Frontal cortex (tissue), 4 donors: ENCODE measurements at regions not wholly inside any gene's neighbourhood (a gene's known extent, or its start where the extent isn't known, plus 50 kb on each side); places are given as distances from the start of the nearest gene placed in this dataset. TPM values are rescaled to one million over a fixed set of nuclear protein-coding genes. Genes with fewer than 3 reads are reported as not detected.

ENCODE experiments used
- DNase-seq, 2 donors: peaks; one replicate each; pipeline ENCODE4 v3.0.0; 2012; ENCODE audit warnings: low spot score in 2 of 2
- FAIRE-seq: peaks from 2 replicates; lab custom pipeline; 2012; peaks lifted over from hg19 to GRCh38; lab: Jason Lieb, UNC
- small RNA-seq: library from RNA; depleted of rRNA; stranded (forward); fragments of <200 nt; gene quantifications from one replicate; pipeline ENCODE3, GENCODE V24; 2014
- donor health status: control.
- donor health status: control.
- donor health status: control.

DNA sequence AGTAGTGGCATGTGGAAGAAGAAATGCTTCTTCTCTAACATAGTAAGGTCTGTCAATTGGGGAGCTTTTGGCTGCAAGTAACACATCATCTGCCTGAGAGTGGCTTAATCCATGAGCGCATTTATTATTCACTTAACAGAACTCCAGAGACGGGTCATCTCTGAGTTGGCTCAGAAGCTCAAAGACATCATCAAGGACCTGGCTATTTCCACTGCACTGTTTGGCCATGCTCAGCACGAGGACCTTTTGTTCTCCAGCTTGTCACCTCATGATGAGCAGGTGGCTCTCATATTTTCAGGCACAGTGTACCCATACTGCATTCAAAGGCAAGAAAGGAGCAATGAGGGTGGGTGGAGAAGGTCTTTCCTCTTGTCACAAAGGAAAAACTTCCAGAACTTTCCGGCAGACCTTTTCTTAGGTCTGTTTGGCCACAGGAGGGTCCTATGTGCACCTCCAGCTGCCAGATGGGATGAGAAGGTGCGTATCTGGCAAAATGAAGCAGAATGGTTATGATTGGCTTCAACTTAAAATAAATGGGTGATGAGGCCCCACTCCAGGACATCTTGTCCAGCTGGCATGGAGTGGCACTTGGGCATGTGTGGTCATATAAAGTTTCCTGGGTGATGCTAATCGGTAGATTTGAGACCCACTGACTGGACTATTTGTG is 55.6 kb upstream of the SHH start:
- DNase-seq (no peak), FAIRE-seq (no peak)

DNA sequence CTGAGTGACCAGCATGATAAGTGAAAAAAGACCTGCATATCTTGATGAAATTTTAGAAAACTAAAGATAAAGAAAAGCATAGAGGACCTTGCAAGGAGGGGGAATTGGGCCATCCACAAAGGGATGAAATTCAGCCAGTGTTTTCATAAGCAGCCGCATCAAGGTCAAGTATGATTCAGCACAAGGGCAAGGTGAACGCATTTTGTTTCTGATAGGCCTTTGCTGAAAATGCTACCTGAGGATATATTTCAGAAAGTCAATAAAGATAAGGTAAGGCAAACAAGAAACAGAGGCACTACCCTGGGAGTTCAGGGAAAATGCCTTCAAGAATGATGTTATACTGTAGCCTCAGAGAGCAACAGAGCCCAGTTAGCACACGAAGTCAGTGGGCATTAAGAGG is 55.0 kb upstream of the SHH start:
- FAIRE-seq (no peak), DNase-seq (no peak)

DNA sequence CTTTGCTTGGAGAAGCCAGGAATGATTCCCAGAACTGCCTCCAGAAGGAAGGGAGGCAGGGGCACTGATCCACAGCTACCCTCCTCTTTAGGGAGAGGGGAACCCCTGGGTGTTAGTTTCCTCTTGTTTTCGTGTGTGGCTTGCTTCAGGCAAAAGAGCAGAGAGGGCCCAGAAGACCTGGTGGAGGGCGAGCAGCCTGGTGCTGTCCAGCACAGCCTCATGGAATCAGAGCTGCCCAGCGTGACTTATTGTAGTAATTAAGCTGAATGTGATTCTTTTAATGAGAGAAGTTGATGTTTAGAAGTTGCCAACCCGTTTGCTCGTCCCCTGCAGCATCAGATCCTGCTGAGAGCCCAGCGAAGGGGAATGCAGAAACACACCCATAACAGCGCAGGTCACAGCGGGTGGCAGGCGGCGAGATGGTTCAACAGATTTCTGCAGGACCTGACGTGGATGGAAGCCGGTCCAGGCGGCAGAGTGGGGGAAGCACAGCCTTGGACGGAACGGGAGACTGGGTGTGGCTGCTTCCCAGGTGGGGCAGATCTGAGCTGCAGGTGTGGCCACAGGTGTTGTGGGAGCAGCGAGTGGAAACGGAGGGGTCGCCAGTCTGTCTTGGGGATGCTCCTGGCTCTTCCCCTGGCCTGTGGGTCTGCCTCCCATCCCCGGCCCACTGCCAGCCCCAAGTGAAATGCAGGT is 53.7 kb upstream of the SHH start:
- no peak for FAIRE-seq
- DNase-seq, result no peak

DNA sequence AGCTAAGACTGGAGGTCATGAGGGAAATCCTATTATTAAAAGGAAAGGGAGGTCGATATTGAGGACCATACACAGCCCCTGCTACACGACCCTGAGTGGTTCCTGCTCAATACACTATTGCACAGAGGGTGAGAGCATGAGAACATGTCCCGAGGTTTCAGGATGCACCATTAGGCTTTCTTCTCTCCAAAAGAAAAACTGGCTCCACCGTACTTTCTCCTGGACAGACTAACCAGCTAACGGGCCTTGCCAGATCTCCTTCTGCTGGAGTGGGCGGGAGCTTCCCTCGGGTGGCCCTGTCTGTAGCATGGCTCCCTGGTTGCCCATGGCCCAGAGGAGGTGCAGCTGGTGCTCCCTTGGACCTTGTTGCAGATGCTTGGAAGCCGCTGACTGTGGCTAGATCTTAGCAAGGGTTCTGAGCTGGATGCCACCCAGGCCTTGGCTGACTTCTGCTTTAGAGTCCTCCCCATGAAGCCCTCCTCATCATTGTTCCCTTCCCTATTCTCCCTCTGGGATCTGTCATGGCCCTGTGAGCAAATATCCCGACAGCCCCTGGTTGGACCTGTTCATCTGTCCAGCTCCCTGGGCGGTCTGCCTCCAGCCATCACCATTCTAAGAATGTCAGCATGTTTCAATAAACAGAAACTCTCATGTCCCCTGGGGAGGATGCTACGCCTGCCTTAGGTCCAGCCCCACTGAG is 52.9 kb upstream of the SHH start:
- DNase-seq (no peak), FAIRE-seq (no peak)

DNA sequence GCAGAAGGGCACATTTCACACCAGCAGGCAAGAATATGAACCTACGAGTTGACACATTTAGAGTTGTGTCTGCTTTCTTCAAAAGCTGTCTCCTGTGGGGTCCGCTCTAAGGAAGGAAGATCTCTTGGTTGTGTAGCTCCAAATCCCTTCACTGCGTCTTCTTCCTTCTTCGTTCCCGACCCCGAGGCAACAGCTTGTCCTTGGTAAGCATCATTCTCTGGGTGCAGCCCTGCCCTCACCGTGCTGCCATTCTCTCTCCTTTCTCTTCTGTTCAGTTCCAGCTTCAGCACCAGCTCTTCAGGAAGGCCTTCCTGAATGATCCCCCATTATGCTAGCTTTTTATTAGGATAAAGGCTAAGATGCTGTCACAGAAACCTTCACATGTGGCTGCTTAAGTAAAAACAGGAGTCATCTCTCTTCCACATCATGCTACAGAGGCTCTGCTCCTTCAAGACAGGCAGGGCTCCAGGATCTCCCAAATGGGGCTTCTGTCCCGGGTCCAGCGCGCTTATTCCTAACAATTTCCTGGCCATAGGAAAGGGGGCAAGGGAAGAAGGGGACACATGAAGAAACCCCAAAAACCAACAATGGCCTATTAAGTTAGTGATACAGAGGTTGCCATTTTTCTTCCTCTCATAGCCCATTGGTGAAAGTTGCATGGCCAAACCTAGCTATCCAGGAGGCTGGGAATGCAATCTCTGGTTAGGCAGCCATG is 52.2 kb upstream of the SHH start:
- FAIRE-seq, result no peak
- no peak for DNase-seq

DNA sequence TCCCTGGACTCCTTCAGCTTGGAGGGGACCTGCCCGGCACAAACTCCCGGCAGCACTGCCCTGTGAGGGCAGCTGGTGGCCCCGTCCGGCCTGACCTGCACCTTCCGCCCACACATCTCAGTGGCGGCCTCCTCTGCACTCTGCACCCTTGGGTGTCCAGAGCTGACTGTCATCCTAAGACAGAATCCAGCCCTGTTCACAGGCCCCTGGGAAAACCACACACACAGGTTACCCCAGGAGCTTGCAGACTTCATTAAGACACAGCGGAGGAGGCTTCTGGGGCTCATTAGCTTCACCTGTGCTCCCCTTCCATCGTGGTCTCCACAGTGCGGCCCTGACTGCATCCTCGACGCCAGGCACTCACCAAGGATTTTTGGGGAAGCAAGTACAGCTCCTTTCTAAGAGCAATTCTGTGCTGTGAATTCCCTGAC is 51.5 kb upstream of the SHH start:
- FAIRE-seq (no peak), DNase-seq (no peak)

DNA sequence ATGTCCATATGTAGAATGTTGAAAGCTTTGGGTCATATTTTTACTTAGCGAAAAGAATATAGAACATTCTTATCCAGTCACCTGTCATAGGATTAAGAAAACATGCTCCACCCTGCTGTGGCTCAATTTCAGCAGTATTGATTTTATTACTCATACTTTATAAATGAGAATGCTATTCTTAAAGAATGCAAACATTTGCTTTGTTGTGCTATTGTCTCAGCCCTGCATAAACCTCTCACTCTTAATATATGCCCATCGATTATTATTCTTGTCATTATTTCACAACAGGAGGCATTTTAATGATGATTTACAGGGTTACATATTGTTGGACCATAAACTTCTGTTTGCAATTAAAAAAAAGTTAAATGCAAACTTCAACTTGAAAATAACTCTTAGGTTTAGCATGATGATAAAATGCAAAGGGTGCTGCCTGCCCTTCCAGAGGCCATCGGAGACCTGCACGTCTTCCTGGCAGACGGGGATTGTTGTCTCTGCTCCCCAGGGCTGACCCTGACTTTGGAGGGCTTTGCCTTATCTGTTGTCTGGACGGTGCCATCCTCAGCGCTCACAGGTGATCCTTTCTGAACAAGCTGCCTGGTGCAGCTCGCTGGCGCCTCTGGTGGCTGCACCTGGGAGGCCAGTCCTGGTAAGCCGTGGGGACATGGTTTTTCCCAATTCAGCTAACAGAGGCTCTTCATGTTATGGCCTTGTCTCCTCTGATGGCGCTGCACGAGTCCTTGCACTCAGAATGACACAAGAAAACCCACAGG is 50.0 kb upstream of the SHH start:
- no peak for FAIRE-seq
- no peak for DNase-seq

Small RNA genes in the stretch of these regions (small RNA-seq; reads per million reads assigned to genes)
- gene AC093813.1, result not detected
- gene RF00019, result not detected
